ENCODE measurements at regions not wholly inside any gene's neighbourhood (a gene's known extent, or its start where the extent isn't known, plus 50 kb on each side); places are given as distances from the start of the nearest gene placed in this dataset.

- no peak for TF ChIP-seq CTCF (IDR thresholded peaks at IDR 0.05)
- TF ChIP-seq EZH2 (IDR thresholded peaks at IDR 0.05; ENCODE audit: borderline replicate concordance, insufficient read depth, low read depth, low read length, poor library complexity, severe bottlenecking), result no peak
These were observed 203.8 kb upstream of the SRRM4 start for GRCh38 chr12:118777504-118777903.
